Mammary epithelial cell (primary cell): ENCODE measurements at regions not wholly inside any gene's neighbourhood (a gene's known extent, or its start where the extent isn't known, plus 50 kb on each side); places are given as distances from the start of the nearest gene placed in this dataset.

Source experiments
- CTCF ChIP-seq, 2 donors: IDR thresholded peaks in 1 of 2; conservative IDR thresholded peaks in 1 of 2; 2 replicates each; pipeline ENCODE4 v1.5.1; 2011 to 2012; ENCODE audit warnings: inconsistent platforms in 2 of 2, low read length in 2 of 2, mild to moderate bottlenecking in 2 of 2, control low read depth in 1 of 2, low read depth in 1 of 2; ENCODE audit not compliant: insufficient read depth in 1 of 2; ENCODE audit errors: extremely low read depth in 1 of 2
- EZH2 ChIP-seq: IDR thresholded peaks from 2 replicates; pipeline ENCODE4 v1.6.1; 2012; ENCODE audit warnings: low read length, inconsistent platforms, borderline replicate concordance

- TF ChIP-seq CTCF (conservative IDR thresholded peaks at IDR 0.05 in 1 of 2, IDR thresholded peaks at IDR 0.05 in 1 of 2; ENCODE audit: extremely low read depth in 1 of 2, insufficient read depth in 1 of 2, low read depth in 1 of 2, low read length in 2 of 2) (no peak), EZH2 (no peak)
Observed at GRCh38 chr13:38002606-38003005, 133.0 kb upstream of the TRPC4 start.
